Activated CD8-positive, alpha-beta T cell treated with anti-CD3 and anti-CD28 coated beads for 36 hours (primary cell): ENCODE measurements at regions not wholly inside any gene's neighbourhood (a gene's known extent, or its start where the extent isn't known, plus 50 kb on each side); places are given as distances from the start of the nearest gene placed in this dataset.

Source experiments
- ATAC-seq: fragments of 200-7000 bp; cut with Tn5 transposase; one replicate; pipeline ENCODE4 v1.10.0; 2021; ENCODE audit warnings: mild to moderate bottlenecking, moderate library complexity
- CTCF ChIA-PET: fragments of 350-600 bp; sonication (Branson Sonifier 250); formaldehyde crosslinking; loops from one replicate; lab custom pipeline; 2021; ENCODE audit warnings: antibody characterized with exemption; lab: Charles Lee
- POLR2A ChIA-PET: fragments of 350-600 bp; sonication (Branson Sonifier 250); formaldehyde crosslinking; loops from one replicate; lab custom pipeline; 2021; ENCODE audit warnings: antibody characterized with exemption; lab: Charles Lee
- DNase-seq: peaks from one replicate; pipeline ENCODE4 v3.0.0-alpha.2; 2020
- H3K27ac Mint-ChIP-seq: one replicate; pipeline ENCODE4 v1.8.0; 2021; ENCODE audit warnings: mild to moderate bottlenecking, mixed read lengths
- H3K27me3 Mint-ChIP-seq: one replicate; pipeline ENCODE4 v1.8.0; 2021; ENCODE audit warnings: mixed read lengths
- H3K36me3 Mint-ChIP-seq: one replicate; pipeline ENCODE4 v1.8.0; 2021; ENCODE audit warnings: low read depth, mixed read lengths
- H3K4me1 Mint-ChIP-seq: one replicate; pipeline ENCODE4 v1.8.0; 2021; ENCODE audit warnings: low read depth, mixed read lengths
- H3K4me3 Mint-ChIP-seq: one replicate; pipeline ENCODE4 v1.8.0; 2021; ENCODE audit warnings: mild to moderate bottlenecking, moderate library complexity, mixed read lengths
- H3K9me3 Mint-ChIP-seq: one replicate; pipeline ENCODE4 v1.8.0; 2021; ENCODE audit warnings: mixed read lengths
- CTCF ChIP-seq: fragments of 200-600 bp; IDR thresholded peaks from one replicate; pipeline ENCODE4 v1.8.0; 2022; ENCODE audit warnings: antibody characterized with exemption, mild to moderate bottlenecking
- intact Hi-C: fragments of 100-400 bp; cut with micrococcal nuclease; formaldehyde crosslinking; loops from one replicate; pipeline ENCODE4 v1.10.0; 2022

GRCh38 chr1:101108111-101108500 lies 82.5 kb upstream of the DPH5 start:
- peak; percentile 63 for ATAC-seq
- ChIA-PET CTCF (interaction anchor here (0.6 kb wide), 1 partner anchor 180 kb away, joined by 3 read pairs; no protein-coding TSS in a partner anchor), POLR2A (no interaction called here)
- peaks cover 13% of the 10 kb centered on the region for H3K9me3 Mint-ChIP-seq
- H3K27ac Mint-ChIP-seq, result peak overlapping the region; percentile 69
- peaks cover 31% of the 10 kb centered on the region for H3K36me3 Mint-ChIP-seq
- no peak for TF ChIP-seq CTCF
- H3K27me3 Mint-ChIP-seq, result no peaks in the 10 kb centered on the region
- H3K4me1 Mint-ChIP-seq, result peaks cover 55% of the 10 kb centered on the region
- intact Hi-C loops, result no loop called here
- DNase-seq, result peak; percentile 55
- H3K4me3 Mint-ChIP-seq, result no peak overlapping the region

- POLR2A ChIA-PET, result interaction anchor here (0.5 kb wide), 1 partner anchor 151 kb away, joined by 4 read pairs; no protein-coding TSS in a partner anchor
- Mint-ChIP-seq H3K4me1 (peaks cover 52% of the 10 kb centered on the region), H3K27me3 (no peaks in the 10 kb centered on the region), H3K27ac (no peak overlapping the region), H3K4me3 (no peak overlapping the region), H3K36me3 (peaks cover 27% of the 10 kb centered on the region), H3K9me3 (peaks cover 11% of the 10 kb centered on the region)
- DNase-seq (no peak), ATAC-seq (peak; percentile 40)
- intact Hi-C loops, result no loop called here
- CTCF ChIA-PET, result no interaction called here
- no peak for TF ChIP-seq CTCF
Observed at GRCh38 chr1:101107496-101108110, 82.0 kb upstream of the DPH5 start.

GRCh38 chr1:101105877-101106276 lies 80.3 kb upstream of the DPH5 start:
- TF ChIP-seq CTCF, result no peak
- Mint-ChIP-seq H3K27ac (no peak overlapping the region), H3K4me1 (peaks cover 38% of the 10 kb centered on the region), H3K36me3 (peaks cover 15% of the 10 kb centered on the region), H3K9me3 (peaks cover 9% of the 10 kb centered on the region), H3K4me3 (no peak overlapping the region), H3K27me3 (no peaks in the 10 kb centered on the region)
- DNase-seq (no peak), ATAC-seq (no peak)
- intact Hi-C loops, result no loop called here
- POLR2A ChIA-PET, result no interaction called here
- CTCF ChIA-PET, result no interaction called here

- POLR2A ChIA-PET, result no interaction called here
- ATAC-seq, result no peak
- intact Hi-C loops, result no loop called here
Observed at GRCh38 chr1:101102426-101103156, 77.0 kb upstream of the DPH5 start.

More at GRCh38 chr1:101102426-101103156, 77.0 kb upstream of the DPH5 start:
- Mint-ChIP-seq H3K4me3 (no peak overlapping the region), H3K27me3 (no peaks in the 10 kb centered on the region), H3K9me3 (no peaks in the 10 kb centered on the region), H3K36me3 (no peaks in the 10 kb centered on the region), H3K4me1 (peaks cover 16% of the 10 kb centered on the region), H3K27ac (no peak overlapping the region)
- no peak for TF ChIP-seq CTCF
- DNase-seq, result no peak
- CTCF ChIA-PET, result interaction anchor here (2.2 kb wide), 1 partner anchor 137 kb away, joined by 7 read pairs; no protein-coding TSS in a partner anchor
